ENCODE measurements at regions not wholly inside any gene's neighbourhood (a gene's known extent, or its start where the extent isn't known, plus 50 kb on each side); places are given as distances from the start of the nearest gene placed in this dataset.

DNA sequence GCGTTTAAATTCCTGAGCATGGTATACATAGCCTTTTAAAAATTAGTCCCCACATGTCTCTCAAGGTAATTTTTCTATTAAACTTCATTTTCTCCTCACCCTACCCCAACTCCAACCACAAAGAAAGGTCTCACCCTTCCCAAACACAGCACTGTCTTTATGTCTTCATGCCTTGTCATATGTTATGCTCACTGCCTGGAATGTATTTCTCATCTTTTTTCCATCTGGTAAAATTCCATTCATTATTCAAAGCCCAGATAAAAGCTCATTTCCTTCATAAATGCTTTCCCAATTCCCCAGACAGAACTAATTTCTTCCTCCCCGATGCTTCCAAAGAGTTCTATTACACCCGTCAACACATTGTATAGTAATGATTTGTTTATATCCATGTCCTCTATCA lies 302.0 kb downstream of the ALDH8A1 start (continued):
- TF ChIP-seq HDAC2 (IDR thresholded peaks at IDR 0.05; ENCODE audit: borderline replicate concordance in 1 of 2, low read depth in 2 of 2, low read length in 2 of 2) (no peak), CBX5 (IDR thresholded peaks at IDR 0.05; ENCODE audit: low read depth, low read length) (no peak), CHD1 (IDR thresholded peaks at IDR 0.05; ENCODE audit: low read depth, low read length) (no peak), PHF8 (conservative IDR thresholded peaks at IDR 0.05; ENCODE audit: low read depth, low read length) (no peak)
